Esophagus muscularis mucosa (tissue), 4 donors: ENCODE measurements at regions not wholly inside any gene's neighbourhood (a gene's known extent, or its start where the extent isn't known, plus 50 kb on each side); places are given as distances from the start of the nearest gene placed in this dataset.
"Not testable (repeated sequence)": the region's sequence is repeated elsewhere in the genome, so short reads cannot be mapped to it uniquely, and the experiment has no call there.

Experiments used
- DNase-seq: peaks from one replicate; pipeline ENCODE4 v3.0.0-alpha.2; 2017; ENCODE audit errors: extremely low spot score
- H3K27ac ChIP-seq, 4 donors: fragments of 200-600 bp; sonication (generic); replicated peaks in 1 of 4; 1 replicate in 3 of 4; 2 replicates in 1 of 4; pipeline ENCODE4 v1.5.1; 2016 to 2019; ENCODE audit warnings: mild to moderate bottlenecking in 1 of 4
- H3K27me3 ChIP-seq, 4 donors: fragments of 200-600 bp; sonication (generic); one replicate each; pipeline versions ENCODE4 v1.5.1 to v1.6.0; 2016 to 2019
- H3K36me3 ChIP-seq, 4 donors: fragments of 200-600 bp; sonication (generic); one replicate each; pipeline ENCODE4 v1.5.1; 2016 to 2019
- H3K4me1 ChIP-seq, 4 donors: fragments of 200-600 bp; sonication (generic); one replicate each; pipeline ENCODE4 v1.5.1; 2016 to 2019
- H3K4me3 ChIP-seq, 4 donors: fragments of 200-600 bp; sonication (generic); 1 replicate in 2 of 4; 2 replicates in 2 of 4; pipeline ENCODE4 v1.5.1; 2016 to 2019; ENCODE audit warnings: mild to moderate bottlenecking in 4 of 4, moderate library complexity in 1 of 4
- H3K9me3 ChIP-seq, 4 donors: fragments of 200-600 bp; sonication (generic); 1 replicate in 3 of 4; 2 replicates in 1 of 4; pipeline ENCODE4 v1.5.1; 2016 to 2019
- EP300 ChIP-seq: sonication (generic); formaldehyde crosslinking; IDR thresholded peaks from one replicate; pipeline ENCODE4 v1.6.1; 2017; ENCODE audit warnings: antibody characterized with exemption
- POLR2A ChIP-seq: fragments of 450-650 bp; IDR thresholded peaks from one replicate; pipeline ENCODE4 v1.6.1; 2017; ENCODE audit warnings: antibody characterized with exemption, moderate library complexity, mild to moderate bottlenecking, low read depth
- POLR2AphosphoS5 ChIP-seq, 2 donors: sonication (generic); formaldehyde crosslinking; IDR thresholded peaks; one replicate each; pipeline ENCODE4 v1.6.1; 2017; ENCODE audit warnings: antibody characterized with exemption in 2 of 2
- WGBS: methylation state at CpG from one replicate; pipeline ENCODE4 v1.1.5; 2018; 5-methylcytosine and 5-hydroxymethylcytosine counted together
- intact Hi-C: fragments of 100-400 bp; cut with DNase I; formaldehyde crosslinking; loops from one replicate; pipeline ENCODE4 v1.15.1; 2023
- TF ChIP-seq, protein P1 (sequence below), 3 experiments: fragments of 200-600 bp in 2 of 3; fragments of 450-650 bp in 1 of 3; sonication (generic) in 2 of 3; IDR thresholded peaks; one replicate each; pipeline ENCODE4 v1.5.1; 2017 to 2019; ENCODE audit warnings: antibody characterized with exemption in 3 of 3, mild to moderate bottlenecking in 2 of 3, moderate library complexity in 1 of 3

DNA sequence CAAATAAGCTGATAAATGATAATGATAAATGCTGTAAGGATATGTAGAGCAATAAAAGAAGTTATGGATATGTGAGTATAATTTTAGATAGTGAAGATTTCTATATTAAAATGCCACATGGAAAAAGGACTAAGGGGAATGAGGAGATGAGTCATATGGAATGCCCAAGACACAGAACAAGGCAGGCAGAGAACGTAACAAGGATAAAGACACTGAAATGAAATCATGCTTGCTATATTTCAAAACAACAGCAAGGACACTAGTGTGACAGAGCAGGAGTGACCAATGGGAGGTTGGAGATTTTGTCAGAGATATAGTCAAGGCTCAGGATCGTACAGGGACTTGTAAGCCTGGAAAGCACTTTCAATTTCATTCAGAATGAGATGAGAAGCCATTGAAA lies 621.5 kb upstream of the SEMA6D start:
- Histone ChIP-seq H3K4me3 (no peak overlapping the region), H3K4me1 (no peaks in the 10 kb centered on the region), H3K9me3 (no peaks in the 10 kb centered on the region), H3K36me3 (no peaks in the 10 kb centered on the region), H3K27me3 (no peaks in the 10 kb centered on the region), H3K27ac (no peak overlapping the region)
- TF ChIP-seq, protein P1, sequence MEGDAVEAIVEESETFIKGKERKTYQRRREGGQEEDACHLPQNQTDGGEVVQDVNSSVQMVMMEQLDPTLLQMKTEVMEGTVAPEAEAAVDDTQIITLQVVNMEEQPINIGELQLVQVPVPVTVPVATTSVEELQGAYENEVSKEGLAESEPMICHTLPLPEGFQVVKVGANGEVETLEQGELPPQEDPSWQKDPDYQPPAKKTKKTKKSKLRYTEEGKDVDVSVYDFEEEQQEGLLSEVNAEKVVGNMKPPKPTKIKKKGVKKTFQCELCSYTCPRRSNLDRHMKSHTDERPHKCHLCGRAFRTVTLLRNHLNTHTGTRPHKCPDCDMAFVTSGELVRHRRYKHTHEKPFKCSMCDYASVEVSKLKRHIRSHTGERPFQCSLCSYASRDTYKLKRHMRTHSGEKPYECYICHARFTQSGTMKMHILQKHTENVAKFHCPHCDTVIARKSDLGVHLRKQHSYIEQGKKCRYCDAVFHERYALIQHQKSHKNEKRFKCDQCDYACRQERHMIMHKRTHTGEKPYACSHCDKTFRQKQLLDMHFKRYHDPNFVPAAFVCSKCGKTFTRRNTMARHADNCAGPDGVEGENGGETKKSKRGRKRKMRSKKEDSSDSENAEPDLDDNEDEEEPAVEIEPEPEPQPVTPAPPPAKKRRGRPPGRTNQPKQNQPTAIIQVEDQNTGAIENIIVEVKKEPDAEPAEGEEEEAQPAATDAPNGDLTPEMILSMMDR (IDR thresholded peaks at IDR 0.05) = no peak
- TF ChIP-seq POLR2AphosphoS5 (IDR thresholded peaks at IDR 0.05) (no peak), POLR2A (no peak), EP300 (no peak)
- no peak for DNase-seq
- intact Hi-C loops = no loop called here
- 53% methylated on average over 2 of the region's 2 CpGs for WGBS

GRCh38 chr15:47098526-47098925 lies 618.8 kb upstream of the SEMA6D start:
- H3K27ac ChIP-seq, H3K27me3 ChIP-seq, H3K4me3 ChIP-seq, H3K36me3 ChIP-seq, DNase-seq, intact Hi-C loops, H3K4me1 ChIP-seq, H3K9me3 ChIP-seq: not testable (repeated sequence)

DNA sequence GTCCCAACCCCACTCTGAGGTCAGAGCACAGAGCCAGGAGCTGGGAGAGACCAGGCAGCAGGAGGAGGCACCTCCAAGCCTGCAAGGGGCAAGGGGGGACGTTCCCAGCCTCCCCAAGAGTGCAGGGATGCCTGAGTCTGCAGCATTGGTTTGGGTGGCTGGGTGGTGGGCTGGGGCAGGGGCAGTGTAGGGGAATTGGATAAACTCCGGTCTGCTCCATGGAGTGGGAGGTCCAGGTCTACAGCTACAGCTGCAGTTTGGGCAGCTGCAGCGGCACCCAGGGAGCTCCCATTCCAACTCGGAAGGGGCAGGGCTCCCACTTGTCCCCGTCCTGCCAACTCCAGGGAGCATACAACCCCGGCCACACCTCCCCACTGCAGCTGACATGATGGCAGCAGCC lies 617.5 kb upstream of the SEMA6D start:
- H3K4me1 ChIP-seq, H3K36me3 ChIP-seq, DNase-seq, H3K4me3 ChIP-seq, H3K27me3 ChIP-seq, H3K27ac ChIP-seq, intact Hi-C loops, H3K9me3 ChIP-seq: not testable (repeated sequence)
- WGBS = 70% methylated on average over 6 of the region's 6 CpGs

DNA sequence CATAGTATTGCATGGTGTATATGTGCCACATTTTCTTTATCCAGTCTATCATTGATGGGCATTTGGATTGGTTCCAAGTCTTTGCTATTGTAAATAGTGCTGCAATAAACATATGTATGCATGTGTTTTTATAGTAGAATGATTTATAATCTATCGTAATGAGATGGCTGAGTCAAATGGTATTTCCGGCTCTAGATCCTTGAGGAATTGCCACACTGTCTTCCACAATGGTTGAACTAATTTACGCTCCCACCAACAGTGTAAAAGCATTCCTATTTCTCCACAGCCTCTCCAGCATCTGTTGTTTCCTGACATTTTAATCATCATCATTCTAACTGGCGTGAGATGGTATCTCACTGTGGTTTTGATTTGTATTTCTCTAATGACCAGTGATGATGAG lies 608.5 kb upstream of the SEMA6D start:
- H3K27ac ChIP-seq, H3K9me3 ChIP-seq, intact Hi-C loops, H3K4me3 ChIP-seq, DNase-seq, H3K4me1 ChIP-seq, H3K27me3 ChIP-seq, H3K36me3 ChIP-seq: not testable (repeated sequence)
- 89% methylated on average over 4 of the region's 4 CpGs for WGBS

- no peaks in the 10 kb centered on the region for H3K36me3 ChIP-seq
- TF ChIP-seq, protein P1 (IDR thresholded peaks at IDR 0.05) = peak in 1 of 3 experiments; percentile 5
- TF ChIP-seq EP300 = no peak
- no peak overlapping the region for H3K27ac ChIP-seq
- no peaks in the 10 kb centered on the region for H3K27me3 ChIP-seq
- DNase-seq = no peak
- H3K4me1 ChIP-seq = no peaks in the 10 kb centered on the region
- no peak overlapping the region for H3K4me3 ChIP-seq
- 89% methylated on average over 2 of the region's 2 CpGs for WGBS
- H3K9me3 ChIP-seq = peaks cover 0 to 7% (median 6%) of the 10 kb centered on the region in 4 donors
- intact Hi-C loops = no loop called here
These were observed 600.6 kb upstream of the SEMA6D start for GRCh38 chr15:47116698-47117097.

DNA sequence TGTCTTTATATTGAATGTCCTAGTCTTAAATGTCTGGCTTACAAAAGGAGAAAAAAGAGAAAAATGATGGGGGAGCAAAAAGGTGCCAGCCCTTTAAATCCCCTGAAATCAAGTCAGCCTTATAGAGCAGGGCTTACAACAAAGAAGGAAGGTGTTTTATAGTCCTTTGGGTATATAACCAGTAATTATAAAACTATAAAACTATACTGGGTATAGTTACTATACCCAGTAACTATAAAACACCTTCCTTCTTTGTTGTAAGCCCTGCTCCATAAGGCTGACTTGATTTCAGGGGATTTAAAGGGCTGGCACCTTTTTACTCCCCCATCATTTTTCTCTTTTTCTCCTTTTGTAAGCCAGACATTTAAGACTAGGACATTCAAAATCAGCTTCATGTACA lies 598.0 kb upstream of the SEMA6D start:
- Histone ChIP-seq H3K4me3 (no peak overlapping the region), H3K27ac (no peak overlapping the region), H3K4me1 (no peaks in the 10 kb centered on the region), H3K36me3 (no peaks in the 10 kb centered on the region), H3K27me3 (no peaks in the 10 kb centered on the region), H3K9me3 (peaks cover 0 to 10% (median 7%) of the 10 kb centered on the region in 4 donors)
- no peak for DNase-seq
- intact Hi-C loops = no loop called here
- TF ChIP-seq, protein P1 (IDR thresholded peaks at IDR 0.05) = no peak
- TF ChIP-seq POLR2AphosphoS5 (IDR thresholded peaks at IDR 0.05) = no peak
- TF ChIP-seq POLR2A = no peak
- no peak for TF ChIP-seq EP300
